ENCODE measurements at regions not wholly inside any gene's neighbourhood (a gene's known extent, or its start where the extent isn't known, plus 50 kb on each side); places are given as distances from the start of the nearest gene placed in this dataset.

- DNase-seq: no peak
These were observed 91.2 kb downstream of the SOX9 start for GRCh38 chr17:72212041-72212440.

GRCh38 chr17:72215490-72215889, 94.7 kb downstream of the SOX9 start:
- no peak for DNase-seq

- no peak for DNase-seq
These were observed 95.1 kb downstream of the SOX9 start for GRCh38 chr17:72215928-72216327.

- no peak for DNase-seq
These were observed 98.5 kb downstream of the SOX9 start for GRCh38 chr17:72219137-72219823.

- DNase-seq: no peak
These were observed 99.1 kb downstream of the SOX9 start for GRCh38 chr17:72219824-72220493.

- DNase-seq: no peak
These were observed 102.0 kb downstream of the SOX9 start for GRCh38 chr17:72222661-72223380.

- DNase-seq: no peak
These were observed 103.1 kb downstream of the SOX9 start for GRCh38 chr17:72223866-72224291.

GRCh38 chr17:72226322-72226721, 105.5 kb downstream of the SOX9 start:
- DNase-seq: no peak

GRCh38 chr17:72233986-72234385, 113.2 kb downstream of the SOX9 start:
- DNase-seq: no peak

GRCh38 chr17:72234985-72235384, 114.2 kb downstream of the SOX9 start:
- no peak for DNase-seq

GRCh38 chr17:72236980-72237633, 116.3 kb downstream of the SOX9 start:
- no peak for DNase-seq

- DNase-seq: no peak
These were observed 117.4 kb downstream of the SOX9 start for GRCh38 chr17:72238157-72238673.

GRCh38 chr17:72239548-72239947, 118.7 kb downstream of the SOX9 start:
- DNase-seq: no peak

GRCh38 chr17:72240333-72240732, 119.5 kb downstream of the SOX9 start:
- no peak for DNase-seq

- no peak for DNase-seq
These were observed 123.7 kb downstream of the SOX9 start for GRCh38 chr17:72244494-72244893.

- DNase-seq: no peak
These were observed 124.1 kb downstream of the SOX9 start for GRCh38 chr17:72244956-72245355.

- no peak for DNase-seq
These were observed 128.6 kb downstream of the SOX9 start for GRCh38 chr17:72249441-72249840.

GRCh38 chr17:72250206-72250605, 129.4 kb downstream of the SOX9 start:
- DNase-seq: no peak

GRCh38 chr17:72253597-72253996, 132.8 kb downstream of the SOX9 start:
- no peak for DNase-seq

GRCh38 chr17:72254808-72255449, 134.1 kb downstream of the SOX9 start:
- no peak for DNase-seq

- DNase-seq: no peak
These were observed 134.7 kb downstream of the SOX9 start for GRCh38 chr17:72255481-72255880.

GRCh38 chr17:72258711-72259110, 137.9 kb downstream of the SOX9 start:
- DNase-seq: no peak

- no peak for DNase-seq
These were observed 139.1 kb downstream of the SOX9 start for GRCh38 chr17:72259922-72260321.

Data from fibroblast of skin of right quadriceps (primary cell).